SU-DHL-6 (cell line): ENCODE measurements at regions not wholly inside any gene's neighbourhood (a gene's known extent, or its start where the extent isn't known, plus 50 kb on each side); places are given as distances from the start of the nearest gene placed in this dataset.

Experiments
- H2AFZ ChIP-seq: fragments of 200-600 bp; sonication (generic); 2 replicates; pipeline ENCODE4 v1.6.1; 2014; ENCODE audit warnings: low read depth, mild to moderate bottlenecking, moderate library complexity, mixed read lengths, antibody characterized with exemption, low read length; ENCODE audit not compliant: severe bottlenecking
- H3F3A ChIP-seq: fragments of 200-600 bp; shearing (Covaris generic); 2 replicates; pipeline ENCODE4 v1.6.0; 2016; ENCODE audit warnings: antibody characterized with exemption, mild to moderate bottlenecking; ENCODE audit not compliant: insufficient read depth
- H3K27ac ChIP-seq: fragments of 200-600 bp; sonication (generic); 2 replicates; pipeline ENCODE4 v1.5.1; 2016; ENCODE audit warnings: low read depth, mild to moderate bottlenecking, low read length, moderate library complexity, mixed read lengths
- H3K27me3 ChIP-seq: fragments of 200-600 bp; sonication (generic), shearing (Covaris generic); 2 replicates; pipeline ENCODE4 v1.6.0; 2014; ENCODE audit warnings: mild to moderate bottlenecking, low read length
- H3K36me3 ChIP-seq: fragments of 200-600 bp; sonication (generic); 2 replicates; pipeline ENCODE4 v1.6.1; 2014; ENCODE audit warnings: mild to moderate bottlenecking, low read length, mixed read lengths
- H3K4me2 ChIP-seq: fragments of 300-600, 200-600 bp; shearing (Covaris generic), sonication (generic); 2 replicates; pipeline ENCODE4 v1.6.0; 2014; ENCODE audit warnings: low read length, low read depth, mild to moderate bottlenecking; ENCODE audit not compliant: poor library complexity, severe bottlenecking
- H3K4me3 ChIP-seq: fragments of 200-600 bp; sonication (generic); 2 replicates; pipeline ENCODE4 v1.5.1; 2014; ENCODE audit warnings: antibody characterized with exemption, low read length, mild to moderate bottlenecking, mixed read lengths; ENCODE audit not compliant: insufficient read depth, poor library complexity, severe bottlenecking
- H3K79me2 ChIP-seq: fragments of 200-600 bp; sonication (generic); 2 replicates; pipeline ENCODE4 v1.6.1; 2014; ENCODE audit warnings: mild to moderate bottlenecking, low read length, moderate library complexity; ENCODE audit not compliant: insufficient read depth
- H3K9ac ChIP-seq: fragments of 200-600 bp; sonication (generic); 2 replicates; pipeline ENCODE4 v1.7.0; 2014; ENCODE audit warnings: mild to moderate bottlenecking, low read length
- H3K9me2 ChIP-seq: fragments of 200-600 bp; sonication (generic); replicated peaks from 2 replicates; pipeline ENCODE4 v1.6.1; 2014; ENCODE audit warnings: low read length; ENCODE audit not compliant: insufficient read depth
- H3K9me3 ChIP-seq: fragments of 200-600 bp; sonication (generic); 2 replicates; pipeline ENCODE4 v1.6.1; 2014; ENCODE audit warnings: low read length, mixed read lengths; ENCODE audit not compliant: insufficient read depth
- H4K20me1 ChIP-seq: fragments of 200-600 bp; sonication (generic); 2 replicates; pipeline ENCODE4 v1.6.1; 2014; ENCODE audit warnings: low read depth, mild to moderate bottlenecking, antibody characterized with exemption, low read length, moderate library complexity, mixed read lengths
- EZH2phosphoT487 ChIP-seq: fragments of 200-600 bp; sonication (generic), shearing (Covaris generic); conservative IDR thresholded peaks from 2 replicates; pipeline ENCODE4 v1.6.1; 2018; ENCODE audit warnings: mild to moderate bottlenecking, antibody characterized with exemption, low read length, moderate library complexity, mixed read lengths
- TF ChIP-seq, protein P1 (sequence below): fragments of 200-600 bp; sonication (generic); IDR thresholded peaks from one replicate; pipeline ENCODE4 v1.5.1; 2017; ENCODE audit warnings: antibody characterized with exemption, mild to moderate bottlenecking, low read length, moderate library complexity; ENCODE audit not compliant: insufficient read depth, poor library complexity, severe bottlenecking

DNA sequence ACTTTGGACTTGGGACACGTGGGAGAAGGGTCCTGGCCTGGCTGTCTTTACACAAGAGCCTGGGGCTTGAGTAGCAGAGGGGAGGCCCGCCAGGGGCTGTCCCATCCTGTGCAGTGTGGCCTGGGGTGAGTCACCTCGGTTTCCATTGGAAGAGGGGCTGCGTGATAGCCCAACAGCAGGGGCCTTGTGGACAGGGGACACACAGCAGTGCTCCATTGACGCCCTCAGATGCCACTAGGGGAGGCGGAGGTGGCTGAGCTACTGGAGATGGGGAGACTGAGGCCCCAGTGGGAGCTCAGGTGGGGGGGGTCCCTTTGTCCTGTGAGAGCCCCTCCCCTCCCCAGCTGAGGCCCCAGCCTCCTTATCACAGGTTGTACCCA, 50.0 kb upstream of the RNU6ATAC start:
- TF ChIP-seq EZH2phosphoT487 = no peak
- TF ChIP-seq, protein P1, sequence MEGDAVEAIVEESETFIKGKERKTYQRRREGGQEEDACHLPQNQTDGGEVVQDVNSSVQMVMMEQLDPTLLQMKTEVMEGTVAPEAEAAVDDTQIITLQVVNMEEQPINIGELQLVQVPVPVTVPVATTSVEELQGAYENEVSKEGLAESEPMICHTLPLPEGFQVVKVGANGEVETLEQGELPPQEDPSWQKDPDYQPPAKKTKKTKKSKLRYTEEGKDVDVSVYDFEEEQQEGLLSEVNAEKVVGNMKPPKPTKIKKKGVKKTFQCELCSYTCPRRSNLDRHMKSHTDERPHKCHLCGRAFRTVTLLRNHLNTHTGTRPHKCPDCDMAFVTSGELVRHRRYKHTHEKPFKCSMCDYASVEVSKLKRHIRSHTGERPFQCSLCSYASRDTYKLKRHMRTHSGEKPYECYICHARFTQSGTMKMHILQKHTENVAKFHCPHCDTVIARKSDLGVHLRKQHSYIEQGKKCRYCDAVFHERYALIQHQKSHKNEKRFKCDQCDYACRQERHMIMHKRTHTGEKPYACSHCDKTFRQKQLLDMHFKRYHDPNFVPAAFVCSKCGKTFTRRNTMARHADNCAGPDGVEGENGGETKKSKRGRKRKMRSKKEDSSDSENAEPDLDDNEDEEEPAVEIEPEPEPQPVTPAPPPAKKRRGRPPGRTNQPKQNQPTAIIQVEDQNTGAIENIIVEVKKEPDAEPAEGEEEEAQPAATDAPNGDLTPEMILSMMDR = no peak
- no peaks in the 10 kb centered on the region for H4K20me1 ChIP-seq
- H2AFZ ChIP-seq = no peak overlapping the region
- no peak overlapping the region for H3K27ac ChIP-seq
- H3K27me3 ChIP-seq = no peaks in the 10 kb centered on the region
- no peaks in the 10 kb centered on the region for H3K79me2 ChIP-seq
- no peaks in the 10 kb centered on the region for H3K9me2 ChIP-seq
- H3F3A ChIP-seq = no peaks in the 10 kb centered on the region
- H3K9me3 ChIP-seq = no peaks in the 10 kb centered on the region
- H3K4me2 ChIP-seq = no peak overlapping the region
- H3K9ac ChIP-seq = no peak overlapping the region
- H3K36me3 ChIP-seq = no peaks in the 10 kb centered on the region
- no peak overlapping the region for H3K4me3 ChIP-seq

DNA sequence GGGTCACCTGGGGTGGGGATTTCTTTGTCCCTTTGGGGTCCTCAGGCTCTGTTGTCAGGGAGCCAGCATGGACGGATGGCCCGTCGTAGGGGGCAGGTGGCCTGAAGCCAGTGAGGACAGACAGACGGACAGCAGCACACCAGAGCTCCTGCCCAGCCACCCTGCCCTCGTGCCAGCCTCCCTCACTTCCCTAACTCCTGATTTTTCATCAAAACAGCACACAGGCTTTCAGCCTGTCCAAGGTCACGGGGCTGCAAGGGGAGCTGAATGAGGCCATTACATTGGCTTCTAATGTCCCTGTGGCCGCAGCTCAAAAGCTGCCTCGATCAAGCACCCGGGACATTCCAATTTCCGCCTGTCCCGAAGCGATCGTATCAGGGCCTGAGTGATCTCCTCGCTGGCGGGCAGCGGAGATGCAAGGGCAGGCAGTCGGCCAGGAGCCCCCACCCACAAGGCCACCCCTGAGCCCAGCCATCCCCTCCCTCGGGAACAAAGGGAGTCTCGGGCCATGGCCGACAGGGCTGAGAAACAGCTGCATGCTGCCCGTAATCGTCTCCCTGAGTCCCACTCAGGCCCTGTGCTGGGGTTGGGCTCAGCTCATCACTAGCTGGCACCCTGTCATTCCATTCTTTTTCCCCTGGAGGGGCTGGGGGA, 50.5 kb upstream of the RNU6ATAC start:
- Histone ChIP-seq H4K20me1 (no peaks in the 10 kb centered on the region), H3K4me2 (no peak overlapping the region), H3K27me3 (no peaks in the 10 kb centered on the region), H2AFZ (no peak overlapping the region), H3K9ac (no peak overlapping the region), H3K9me2 (no peaks in the 10 kb centered on the region), H3K9me3 (no peaks in the 10 kb centered on the region), H3K36me3 (no peaks in the 10 kb centered on the region), H3F3A (no peaks in the 10 kb centered on the region), H3K79me2 (no peaks in the 10 kb centered on the region), H3K27ac (no peak overlapping the region), H3K4me3 (no peak overlapping the region)
- TF ChIP-seq, protein P1 = no peak
- no peak for TF ChIP-seq EZH2phosphoT487

DNA sequence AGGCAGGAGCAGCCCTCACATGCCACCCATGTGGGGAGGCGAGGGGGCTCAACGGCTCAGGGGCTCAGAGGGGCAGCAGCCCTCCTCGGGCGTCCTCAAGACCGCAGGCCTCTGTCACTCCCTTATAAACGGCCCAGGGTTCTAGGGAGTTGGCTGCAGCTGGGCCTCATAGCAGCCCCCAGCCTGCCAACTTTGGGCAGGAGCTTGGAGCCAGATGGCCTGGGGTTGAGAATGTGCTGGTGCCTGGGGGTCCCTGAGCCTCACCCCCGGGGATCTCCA, 51.0 kb upstream of the RNU6ATAC start:
- no peaks in the 10 kb centered on the region for H3K27me3 ChIP-seq
- no peaks in the 10 kb centered on the region for H3F3A ChIP-seq
- no peaks in the 10 kb centered on the region for H3K9me2 ChIP-seq
- H3K9ac ChIP-seq = no peak overlapping the region
- H3K27ac ChIP-seq = no peak overlapping the region
- H4K20me1 ChIP-seq = no peaks in the 10 kb centered on the region
- no peaks in the 10 kb centered on the region for H3K9me3 ChIP-seq
- TF ChIP-seq, protein P1 = no peak
- no peak for TF ChIP-seq EZH2phosphoT487
- H3K79me2 ChIP-seq = no peaks in the 10 kb centered on the region
- no peaks in the 10 kb centered on the region for H3K36me3 ChIP-seq
- no peak overlapping the region for H3K4me3 ChIP-seq
- no peak overlapping the region for H2AFZ ChIP-seq
- no peak overlapping the region for H3K4me2 ChIP-seq
